ENCODE measurements at regions not wholly inside any gene's neighbourhood (a gene's known extent, or its start where the extent isn't known, plus 50 kb on each side); places are given as distances from the start of the nearest gene placed in this dataset.

DNA sequence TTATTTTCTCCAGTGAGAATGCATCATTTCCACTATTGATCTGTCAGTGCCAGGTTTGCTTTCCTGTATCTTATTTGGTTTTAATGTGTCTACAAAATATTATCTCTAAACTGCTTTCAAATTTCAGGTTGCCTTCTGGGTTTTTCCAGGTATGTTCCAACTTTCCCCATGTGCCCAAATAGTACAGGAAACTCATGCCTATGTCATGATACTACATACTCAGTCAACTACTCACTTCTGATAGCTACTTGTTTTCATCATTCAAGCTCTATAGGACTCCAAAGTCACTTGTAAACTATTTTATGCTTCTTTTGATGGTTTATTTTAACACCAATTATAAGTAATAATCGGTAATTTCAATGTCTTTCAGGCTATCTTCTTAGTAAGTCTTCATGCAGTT is 134.8 kb upstream of the TTC14 start:
- DNase-seq (ENCODE audit: low read depth), result no peak
- H3K4me3 ChIP-seq (ENCODE audit: low read depth, low read length), result no peak overlapping the region

- H3K4me3 ChIP-seq (ENCODE audit: low read depth, low read length), result no peak overlapping the region
- DNase-seq (ENCODE audit: low read depth), result no peak
Observed at GRCh38 chr3:180469149-180469548, 132.8 kb upstream of the TTC14 start.

DNA sequence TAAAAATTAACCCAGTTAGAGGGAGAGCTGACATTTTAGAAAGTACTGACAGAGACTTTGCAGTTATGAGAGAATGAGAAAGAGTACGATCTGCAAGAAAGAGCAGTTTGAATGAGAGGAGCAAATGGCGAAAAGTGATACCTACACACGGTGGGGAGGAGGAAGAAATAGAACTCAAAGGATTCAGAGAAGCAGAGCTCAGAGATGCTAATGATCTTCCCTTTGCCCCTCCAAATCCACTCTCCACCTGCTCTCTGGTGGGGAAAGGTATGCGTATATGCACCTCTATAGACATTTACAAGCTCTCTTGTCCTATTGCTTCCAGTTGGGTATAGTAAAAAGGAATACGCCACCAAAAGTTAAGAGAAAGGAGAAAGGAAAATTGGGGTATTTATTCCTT is 123.3 kb upstream of the TTC14 start:
- no peak overlapping the region for H3K4me3 ChIP-seq (ENCODE audit: low read depth, low read length)
- DNase-seq (ENCODE audit: low read depth), result no peak

- no peak overlapping the region for H3K4me3 ChIP-seq (ENCODE audit: low read depth, low read length)
Observed at GRCh38 chr3:180492047-180492446, 109.9 kb upstream of the TTC14 start.

GRCh38 chr3:180496995-180497394 is 105.0 kb upstream of the TTC14 start:
- H3K4me3 ChIP-seq (ENCODE audit: low read depth, low read length), result no peak overlapping the region
- no peak for DNase-seq (ENCODE audit: low read depth)

More at GRCh38 chr3:180492047-180492446, 109.9 kb upstream of the TTC14 start:
- DNase-seq (ENCODE audit: low read depth), result no peak

DNA sequence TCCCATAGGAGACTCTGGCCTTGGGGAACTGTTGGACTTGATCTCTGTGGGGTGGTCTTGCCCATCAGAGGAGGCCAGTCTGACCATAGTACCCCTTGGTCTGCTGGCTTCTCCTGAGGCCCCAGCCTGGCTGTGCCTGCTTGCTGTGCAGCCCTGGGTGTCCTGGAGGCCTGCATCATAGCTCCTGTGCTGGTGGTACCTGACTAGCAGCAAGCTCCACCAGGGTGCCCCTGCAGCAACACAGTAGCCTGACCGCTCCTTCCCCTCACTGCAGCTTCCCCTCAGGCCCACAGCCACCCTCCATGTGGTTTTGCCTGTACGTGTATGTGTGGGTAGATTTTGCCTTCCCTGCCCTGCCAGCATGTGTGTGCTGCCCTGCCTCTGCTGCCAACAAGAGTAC is 85.6 kb upstream of the TTC14 start:
- DNase-seq (ENCODE audit: low read depth), result no peak
- H3K4me3 ChIP-seq (ENCODE audit: low read depth, low read length), result no peak overlapping the region

GRCh38 chr3:180523040-180523439 is 78.9 kb upstream of the TTC14 start:
- no peak overlapping the region for H3K4me3 ChIP-seq (ENCODE audit: low read depth, low read length)
- DNase-seq (ENCODE audit: low read depth), result no peak

GRCh38 chr3:180528843-180529242 is 73.1 kb upstream of the TTC14 start:
- no peak for DNase-seq (ENCODE audit: low read depth)
- H3K4me3 ChIP-seq (ENCODE audit: low read depth, low read length), result no peak overlapping the region

GRCh38 chr3:180529778-180530177 is 72.2 kb upstream of the TTC14 start:
- no peak overlapping the region for H3K4me3 ChIP-seq (ENCODE audit: low read depth, low read length)
- no peak for DNase-seq (ENCODE audit: low read depth)

DNA sequence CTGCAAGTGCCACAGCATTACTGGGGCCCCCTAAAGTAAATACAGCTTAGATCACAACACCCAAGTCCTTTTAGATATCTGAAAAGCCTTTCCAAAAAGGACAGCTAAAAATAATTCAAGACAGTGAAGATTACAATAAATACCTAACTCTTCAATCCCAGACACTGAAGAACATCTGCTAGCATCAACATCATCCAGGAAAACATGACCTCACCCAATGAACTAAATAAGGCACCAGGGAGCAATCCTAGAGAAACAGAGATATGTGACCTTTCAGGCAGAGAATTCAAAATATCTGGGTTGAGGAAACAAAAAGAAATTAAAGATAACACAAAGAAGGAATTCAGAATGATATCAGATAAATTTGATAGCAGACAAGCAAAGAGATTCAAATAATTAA is 71.7 kb upstream of the TTC14 start:
- DNase-seq (ENCODE audit: low read depth), result no peak
- no peak overlapping the region for H3K4me3 ChIP-seq (ENCODE audit: low read depth, low read length)

DNA sequence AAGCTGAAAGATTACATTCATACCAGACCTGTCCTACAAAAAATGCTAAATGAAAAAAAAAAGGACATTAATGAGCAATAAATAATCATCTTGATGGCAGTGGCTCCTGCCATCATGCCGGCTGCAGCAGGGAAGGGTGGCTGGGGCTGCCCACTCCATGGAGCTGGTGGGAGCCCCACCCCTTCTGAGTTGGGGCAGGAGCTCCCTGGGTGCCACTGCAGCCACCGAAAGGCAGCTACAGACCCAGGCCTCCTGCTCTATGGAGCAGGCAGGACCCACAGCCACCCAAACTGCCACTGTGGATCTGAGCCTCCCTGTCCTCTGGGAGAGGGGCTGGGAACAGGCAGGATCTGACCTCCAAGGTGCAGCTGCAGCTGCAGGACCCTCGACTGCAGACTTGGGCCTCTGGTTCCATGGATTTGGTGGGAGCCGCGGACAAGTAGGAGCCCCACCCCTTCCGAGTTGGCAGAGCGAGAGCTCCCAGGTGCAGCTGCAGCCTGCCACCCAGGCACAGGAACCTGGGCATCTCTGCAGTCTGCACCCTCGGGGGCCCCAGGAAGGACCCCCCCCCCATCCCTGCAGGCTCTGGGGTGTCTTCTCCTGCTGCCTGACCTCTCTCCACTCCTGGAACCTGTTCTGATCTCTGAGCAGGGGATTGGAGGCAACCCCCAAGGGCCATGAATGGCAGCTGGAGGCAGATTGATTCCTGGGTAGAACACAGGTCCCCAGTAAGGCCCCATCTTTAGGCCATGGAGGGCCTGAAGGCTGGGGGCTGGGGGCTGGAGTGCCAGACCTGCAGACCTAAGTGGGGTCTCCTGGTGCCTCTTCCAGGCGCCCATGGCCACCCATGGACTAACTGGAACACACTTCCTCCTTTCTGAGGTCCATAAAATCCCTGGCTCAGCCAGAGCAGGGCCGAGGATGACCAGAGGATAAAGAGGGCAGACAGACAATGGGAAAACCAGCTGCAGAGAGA is 70.4 kb upstream of the TTC14 start:
- DNase-seq (ENCODE audit: low read depth), result no peak
- no peak overlapping the region for H3K4me3 ChIP-seq (ENCODE audit: low read depth, low read length)

GRCh38 chr3:180534828-180535227 is 67.1 kb upstream of the TTC14 start:
- no peak for DNase-seq (ENCODE audit: low read depth)
- no peak overlapping the region for H3K4me3 ChIP-seq (ENCODE audit: low read depth, low read length)

DNA sequence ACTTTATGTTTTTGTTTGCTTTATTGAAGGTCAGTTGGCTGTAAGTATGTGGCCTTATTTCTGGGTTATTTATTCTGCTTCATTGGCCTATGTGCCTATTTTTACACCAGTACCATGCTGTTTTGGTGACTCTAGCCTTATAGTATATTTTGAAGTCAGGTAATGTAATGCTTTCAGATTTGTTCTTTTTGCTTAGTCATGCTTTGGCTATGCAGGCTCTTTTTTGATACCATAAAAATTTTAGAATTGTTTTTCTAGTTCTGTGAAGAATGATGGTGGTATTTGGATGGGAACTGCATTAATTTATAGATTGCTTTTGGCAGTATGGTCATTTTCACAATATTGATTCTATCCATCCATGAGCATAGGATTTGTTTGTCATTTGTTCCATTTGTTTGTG is 63.5 kb upstream of the TTC14 start:
- no peak overlapping the region for H3K4me3 ChIP-seq (ENCODE audit: low read depth, low read length)
- no peak for DNase-seq (ENCODE audit: low read depth)

- H3K4me3 ChIP-seq (ENCODE audit: low read depth, low read length), result no peak overlapping the region
- DNase-seq (ENCODE audit: low read depth), result no peak
Observed at GRCh38 chr3:180543877-180544276, 58.1 kb upstream of the TTC14 start.

DNA sequence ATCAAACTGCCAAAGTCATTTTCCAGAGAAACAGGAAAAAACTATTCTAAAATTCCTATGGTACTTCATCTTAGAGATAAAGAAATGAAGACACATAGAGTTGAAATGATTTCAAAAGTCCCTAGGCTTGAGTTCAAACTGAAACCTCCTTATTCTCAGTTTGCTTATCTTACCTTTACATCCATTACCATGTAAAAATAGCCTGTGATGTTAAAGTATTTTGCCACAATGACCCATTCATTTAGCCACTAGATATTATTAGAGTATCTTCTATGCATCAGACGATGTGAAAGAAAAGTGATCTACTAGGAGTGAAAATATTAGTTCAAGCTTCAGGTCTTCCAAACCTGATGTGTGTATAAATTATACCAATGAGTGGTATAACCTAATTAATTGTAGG is 55.1 kb upstream of the TTC14 start:
- H3K4me3 ChIP-seq (ENCODE audit: low read depth, low read length), result no peak overlapping the region
- no peak for DNase-seq (ENCODE audit: low read depth)

- peak; percentile 1 for DNase-seq (ENCODE audit: low read depth)
- no peak overlapping the region for H3K4me3 ChIP-seq (ENCODE audit: low read depth, low read length)
Observed at GRCh38 chr3:180548050-180548449, 53.9 kb upstream of the TTC14 start.

Measured in skeletal muscle cell (primary cell).